HepG2 (cell line): ENCODE measurements at regions not wholly inside any gene's neighbourhood (a gene's known extent, or its start where the extent isn't known, plus 50 kb on each side); places are given as distances from the start of the nearest gene placed in this dataset.

Source experiments
- ATAC-seq: fragments of 200-7000 bp; cut with Tn5 transposase; 3 replicates; pipeline ENCODE4 v1.9.1; 2020; ENCODE audit warnings: mild to moderate bottlenecking, moderate library complexity
- BruUV-seq: library from RNA; stranded (reverse); fragments of 400-500 nt; replicated peaks from 2 replicates; lab custom pipeline; 2021; lab: Mats Ljungman, UMichigan
- CTCF ChIA-PET: fragments of 300-600 bp; formaldehyde crosslinking; extraction: SDS; loops from one replicate; lab custom pipeline; 2021; ENCODE audit warnings: low total read pairs, inconsistent platforms, low intra/inter-chr PET ratio; lab: Yijun Ruan, JAX
- POLR2A ChIA-PET: fragments of 350-600 bp; sonication (Branson Sonifier 250); formaldehyde crosslinking; loops from one replicate; lab custom pipeline; 2020; ENCODE audit warnings: antibody characterized with exemption, inconsistent platforms; lab: Yijun Ruan, JAX
- DNase-seq: peaks from one replicate; pipeline ENCODE4 v3.0.0-alpha.2; 2015; ENCODE audit warnings: low spot score
- FAIRE-seq: peaks from 3 replicates; lab custom pipeline; 2011; peaks lifted over from hg19 to GRCh38; lab: Jason Lieb, UNC
- H2AFZ ChIP-seq: one replicate; pipeline ENCODE4 v1.6.1; 2011; ENCODE audit warnings: low read length, inconsistent platforms
- H3K27ac ChIP-seq: fragments of 300-600 bp; 3 replicates; pipeline ENCODE4 v1.8.0; 2011; ENCODE audit warnings: mixed run types, mild to moderate bottlenecking, mixed read lengths, low read length, inconsistent platforms; ENCODE audit not compliant: insufficient read depth; ENCODE audit errors: extremely low read length
- H3K27me3 ChIP-seq, 2 experiments: fragments of 200-600 bp in 1 of 2; 2 replicates in 1 of 2; 3 replicates in 1 of 2; pipeline versions ENCODE4 v1.6.0 to v1.8.0; 2011; ENCODE audit warnings: low read length in 2 of 2, mild to moderate bottlenecking in 2 of 2, moderate library complexity in 2 of 2, inconsistent platforms in 1 of 2; ENCODE audit not compliant: insufficient read depth in 2 of 2, control insufficient read depth in 1 of 2
- H3K36me3 ChIP-seq, 2 experiments: fragments of 200-600 bp in 1 of 2; replicated peaks in 1 of 2; 2 replicates in 1 of 2; 3 replicates in 1 of 2; pipeline versions ENCODE4 v1.5.1 to v1.8.0; 2011; ENCODE audit warnings: low read length in 2 of 2, inconsistent platforms in 1 of 2; ENCODE audit not compliant: insufficient read depth in 2 of 2, control insufficient read depth in 1 of 2
- H3K4me1 ChIP-seq: 2 replicates; pipeline ENCODE4 v1.5.1; 2012; ENCODE audit warnings: low read length, inconsistent platforms; ENCODE audit not compliant: insufficient read depth
- H3K4me2 ChIP-seq: 2 replicates; pipeline ENCODE4 v1.6.0; 2011; ENCODE audit warnings: low read depth, low read length, inconsistent platforms
- H3K4me3 ChIP-seq, 3 experiments: fragments of 200-600 bp in 1 of 3; sonication (generic), shearing (Covaris generic) in 1 of 3; replicated peaks in 1 of 3; 2 replicates each; pipeline ENCODE4 v1.5.1; 2011 to 2016; ENCODE audit warnings: low read length in 3 of 3, inconsistent platforms in 2 of 3, low read depth in 2 of 3, mild to moderate bottlenecking in 2 of 3, control low read depth in 1 of 3, mixed read lengths in 1 of 3; ENCODE audit not compliant: insufficient read depth in 1 of 3
- H3K79me2 ChIP-seq: one replicate; pipeline ENCODE4 v1.6.1; 2011; ENCODE audit warnings: low read length, inconsistent platforms; ENCODE audit not compliant: insufficient read depth
- H3K9ac ChIP-seq: 2 replicates; pipeline ENCODE4 v1.6.0; 2011; ENCODE audit warnings: mild to moderate bottlenecking, low read depth, low read length, inconsistent platforms; ENCODE audit not compliant: insufficient read depth
- H3K9me3 ChIP-seq: 2 replicates; pipeline ENCODE4 v1.5.1; 2012; ENCODE audit warnings: mild to moderate bottlenecking, low read length
- H4K20me1 ChIP-seq: 2 replicates; pipeline ENCODE4 v1.6.0; 2011; ENCODE audit warnings: inconsistent platforms, mild to moderate bottlenecking, low read length, moderate library complexity; ENCODE audit not compliant: insufficient read depth
- ATF7 ChIP-seq, 2 experiments: fragments of 450-650 bp in 1 of 2; sonication (generic) in 1 of 2; formaldehyde crosslinking in 1 of 2; IDR thresholded peaks; 2 replicates each; pipeline versions ENCODE4 v1.4.0 to v1.6.1; 2016 to 2020; ENCODE audit warnings: antibody characterized with exemption in 1 of 2, mild to moderate bottlenecking in 1 of 2, missing genetic modification reagents in 1 of 2
- ETV6 ChIP-seq: sonication (generic); formaldehyde crosslinking; conservative IDR thresholded peaks from 2 replicates; pipeline ENCODE4 v1.4.0; 2020; ENCODE audit warnings: missing genetic modification reagents
- IKZF1 ChIP-seq: fragments of 450-650 bp; IDR thresholded peaks from 2 replicates; pipeline ENCODE4 v1.7.1; 2016
- WGBS: methylation state at CpG from one replicate; pipeline ENCODE4 v1.1.6; 2017; ENCODE audit warnings: low lambda C conversion rate; 5-methylcytosine and 5-hydroxymethylcytosine counted together
- in situ Hi-C: cut with HindIII; loops from 2 replicates; pipeline ENCODE4 v1.10.0; 2017; ENCODE audit warnings: low pct_unique_long_range_greater_than_20kb; ENCODE audit not compliant: extremely low pct_ligation_motif_present
- intact Hi-C: fragments of 100-400 bp; cut with micrococcal nuclease; formaldehyde crosslinking; loops from one replicate; pipeline ENCODE4 v1.10.0; 2022; ENCODE audit not compliant: unreplicated experiment

- no peak for TF ChIP-seq ETV6
- FAIRE-seq, result no peak
- Histone ChIP-seq H3K9ac (no peak overlapping the region), H4K20me1 (no peaks in the 10 kb centered on the region), H3K4me3 (no peak overlapping the region), H3K27me3 (no peaks in the 10 kb centered on the region; a peak in 1 of 5 replicates), H3K79me2 (no peaks in the 10 kb centered on the region), H3K4me2 (no peak overlapping the region), H3K36me3 (no peaks in the 10 kb centered on the region), H3K4me1 (no peaks in the 10 kb centered on the region), H3K27ac (no peak overlapping the region), H3K9me3 (peaks cover 7% of the 10 kb centered on the region; the same call in 1 of the 2 replicates), H2AFZ (no peak overlapping the region)
- DNase-seq, result no peak
- ChIA-PET POLR2A (no interaction called here), CTCF (no interaction called here)
- WGBS, result 2% methylated on average over 3 of the region's 3 CpGs
- BruUV-seq, result no TSS peak
- ATAC-seq, result no peak
- in situ Hi-C loops (no loop called here), intact Hi-C loops (no loop called here)
Measured at GRCh38 chr12:90816353-90817089, 138.5 kb downstream of the CCER1 start.

- H3K9me3 ChIP-seq, result peaks cover 7% of the 10 kb centered on the region; the same call in 1 of the 2 replicates
- H3K79me2 ChIP-seq, result no peaks in the 10 kb centered on the region
- no TSS peak for BruUV-seq
- no peak overlapping the region for H3K4me3 ChIP-seq
- WGBS, result 7% methylated on average over 1 of the region's 1 CpG
- in situ Hi-C loops, result no loop called here
- no peaks in the 10 kb centered on the region for H3K27me3 ChIP-seq
- CTCF ChIA-PET, result no interaction called here
- H3K36me3 ChIP-seq, result no peaks in the 10 kb centered on the region
- H3K4me1 ChIP-seq, result no peaks in the 10 kb centered on the region
- intact Hi-C loops, result no loop called here
- peak; percentile 48 for TF ChIP-seq ATF7 (IDR thresholded peaks at IDR 0.05)
- TF ChIP-seq ATF7 (CRISPR knock-in tag; IDR thresholded peaks at IDR 0.05), result no peak
- no peak for TF ChIP-seq IKZF1
- H2AFZ ChIP-seq, result no peak overlapping the region
- H3K27ac ChIP-seq, result no peak overlapping the region
- no peak for ATAC-seq
- no peaks in the 10 kb centered on the region for H4K20me1 ChIP-seq
- no peak overlapping the region for H3K9ac ChIP-seq
- H3K4me2 ChIP-seq, result no peak overlapping the region
- no peak for DNase-seq
- no peak for FAIRE-seq
- POLR2A ChIA-PET, result no interaction called here
Measured at GRCh38 chr12:90809940-90810339, 145.0 kb downstream of the CCER1 start.
